Glomerular endothelial cell (primary cell): ENCODE measurements at regions not wholly inside any gene's neighbourhood (a gene's known extent, or its start where the extent isn't known, plus 50 kb on each side); places are given as distances from the start of the nearest gene placed in this dataset.
A peak's percentile ranks its signal among the peaks of the same experiment; 100 is the strongest.

ENCODE experiments used
- DNase-seq: peaks from one replicate; pipeline ENCODE4 v3.0.0-alpha.2; 2011; ENCODE audit warnings: low read depth, low spot score; ENCODE audit errors: extremely low read depth

GRCh38 chr7:16065939-16066338 is 355.4 kb downstream of the CRPPA start:
- no peak for DNase-seq

- DNase-seq = no peak
These were observed 357.3 kb downstream of the CRPPA start for GRCh38 chr7:16063716-16064675.

- DNase-seq = no peak
These were observed 358.1 kb downstream of the CRPPA start for GRCh38 chr7:16063221-16063620.

- no peak for DNase-seq
These were observed 359.1 kb downstream of the CRPPA start for GRCh38 chr7:16062269-16062668.

GRCh38 chr7:16061630-16062029 is 359.7 kb downstream of the CRPPA start:
- no peak for DNase-seq

GRCh38 chr7:16061011-16061410 is 360.3 kb downstream of the CRPPA start:
- DNase-seq = no peak

- DNase-seq = no peak
These were observed 360.8 kb downstream of the CRPPA start for GRCh38 chr7:16060502-16060901.

GRCh38 chr7:16055263-16055976 is 365.9 kb downstream of the CRPPA start:
- no peak for DNase-seq

- DNase-seq = no peak
These were observed 365.2 kb upstream of the MEOX2 start for GRCh38 chr7:16051561-16052255.

- DNase-seq = no peak
These were observed 359.6 kb upstream of the MEOX2 start for GRCh38 chr7:16046041-16046440.

GRCh38 chr7:16045296-16045695 is 358.8 kb upstream of the MEOX2 start:
- DNase-seq = no peak

- no peak for DNase-seq
These were observed 358.2 kb upstream of the MEOX2 start for GRCh38 chr7:16044645-16045044.

- DNase-seq = no peak
These were observed 353.9 kb upstream of the MEOX2 start for GRCh38 chr7:16040346-16040745.

- no peak for DNase-seq
These were observed 352.4 kb upstream of the MEOX2 start for GRCh38 chr7:16038906-16039305.

GRCh38 chr7:16035392-16035791 is 348.9 kb upstream of the MEOX2 start:
- no peak for DNase-seq

GRCh38 chr7:16034866-16035265 is 348.4 kb upstream of the MEOX2 start:
- DNase-seq = no peak

GRCh38 chr7:16034353-16034752 is 347.9 kb upstream of the MEOX2 start:
- no peak for DNase-seq

- no peak for DNase-seq
These were observed 346.8 kb upstream of the MEOX2 start for GRCh38 chr7:16033233-16033632.

- no peak for DNase-seq
These were observed 342.2 kb upstream of the MEOX2 start for GRCh38 chr7:16028636-16029035.

GRCh38 chr7:16028103-16028502 is 341.6 kb upstream of the MEOX2 start:
- DNase-seq = peak; percentile 41

- DNase-seq = no peak
These were observed 340.9 kb upstream of the MEOX2 start for GRCh38 chr7:16027396-16027795.
